Peyer's patch (tissue), 4 donors: ENCODE measurements at regions not wholly inside any gene's neighbourhood (a gene's known extent, or its start where the extent isn't known, plus 50 kb on each side); places are given as distances from the start of the nearest gene placed in this dataset.

Experiments used
- POLR2A ChIP-seq, 2 donors: fragments of 450-650 bp; IDR thresholded peaks; one replicate each; pipeline ENCODE4 v1.5.1; 2017; ENCODE audit warnings: antibody characterized with exemption in 2 of 2, mild to moderate bottlenecking in 2 of 2, moderate library complexity in 2 of 2
- TF ChIP-seq, protein P1 (sequence below), 6 experiments: fragments of 450-650 bp in 4 of 6; fragments of 200-600 bp in 2 of 6; sonication (generic) in 1 of 6; IDR thresholded peaks; one replicate each; pipeline ENCODE4 v1.5.1; 2017 to 2019; ENCODE audit warnings: antibody characterized with exemption in 6 of 6, mild to moderate bottlenecking in 3 of 6, moderate library complexity in 1 of 6

DNA sequence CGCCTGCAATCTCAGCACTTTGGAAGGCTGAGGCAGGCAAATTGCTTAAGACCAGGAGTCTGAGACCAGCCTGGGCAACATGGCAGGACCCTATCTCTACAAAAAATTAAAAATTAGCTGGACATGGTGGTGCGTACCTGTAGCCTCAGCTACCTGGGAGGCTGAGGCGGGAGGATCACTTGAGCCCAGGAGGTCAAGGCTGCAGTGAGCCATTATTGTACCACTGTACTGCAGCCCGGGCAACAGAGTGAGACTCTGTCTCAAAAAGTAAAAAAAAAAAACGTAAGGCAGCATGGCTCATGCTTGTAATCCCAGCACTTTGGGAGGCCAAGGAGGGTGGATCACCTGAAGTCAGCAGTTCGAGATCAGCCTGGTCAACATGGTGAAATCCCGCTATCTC is 263.6 kb downstream of the PARN start:
- TF ChIP-seq, protein P1, sequence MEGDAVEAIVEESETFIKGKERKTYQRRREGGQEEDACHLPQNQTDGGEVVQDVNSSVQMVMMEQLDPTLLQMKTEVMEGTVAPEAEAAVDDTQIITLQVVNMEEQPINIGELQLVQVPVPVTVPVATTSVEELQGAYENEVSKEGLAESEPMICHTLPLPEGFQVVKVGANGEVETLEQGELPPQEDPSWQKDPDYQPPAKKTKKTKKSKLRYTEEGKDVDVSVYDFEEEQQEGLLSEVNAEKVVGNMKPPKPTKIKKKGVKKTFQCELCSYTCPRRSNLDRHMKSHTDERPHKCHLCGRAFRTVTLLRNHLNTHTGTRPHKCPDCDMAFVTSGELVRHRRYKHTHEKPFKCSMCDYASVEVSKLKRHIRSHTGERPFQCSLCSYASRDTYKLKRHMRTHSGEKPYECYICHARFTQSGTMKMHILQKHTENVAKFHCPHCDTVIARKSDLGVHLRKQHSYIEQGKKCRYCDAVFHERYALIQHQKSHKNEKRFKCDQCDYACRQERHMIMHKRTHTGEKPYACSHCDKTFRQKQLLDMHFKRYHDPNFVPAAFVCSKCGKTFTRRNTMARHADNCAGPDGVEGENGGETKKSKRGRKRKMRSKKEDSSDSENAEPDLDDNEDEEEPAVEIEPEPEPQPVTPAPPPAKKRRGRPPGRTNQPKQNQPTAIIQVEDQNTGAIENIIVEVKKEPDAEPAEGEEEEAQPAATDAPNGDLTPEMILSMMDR (IDR thresholded peaks at IDR 0.05): no peak
- no peak for TF ChIP-seq POLR2A (IDR thresholded peaks at IDR 0.05)
